ENCODE measurements at regions not wholly inside any gene's neighbourhood (a gene's known extent, or its start where the extent isn't known, plus 50 kb on each side); places are given as distances from the start of the nearest gene placed in this dataset.

- no peak for DNase-seq (ENCODE audit: low spot score)
These were observed 1492.1 kb downstream of the MRPL39 start for GRCh38 chr21:24115141-24115540.

- no peak for DNase-seq (ENCODE audit: low spot score)
These were observed 1495.3 kb downstream of the MRPL39 start for GRCh38 chr21:24112020-24112419.

GRCh38 chr21:24110846-24111245 lies 1496.4 kb downstream of the MRPL39 start:
- no peak for DNase-seq (ENCODE audit: low spot score)

- no peak for DNase-seq (ENCODE audit: low spot score)
These were observed 1510.1 kb downstream of the MRPL39 start for GRCh38 chr21:24097181-24097580.

GRCh38 chr21:24096651-24097050 lies 1510.6 kb downstream of the MRPL39 start:
- DNase-seq (ENCODE audit: low spot score) = no peak

GRCh38 chr21:24093032-24093431 lies 1514.2 kb downstream of the MRPL39 start:
- no peak for DNase-seq (ENCODE audit: low spot score)

- DNase-seq (ENCODE audit: low spot score) = no peak
These were observed 1531.1 kb downstream of the MRPL39 start for GRCh38 chr21:24076179-24076578.

- DNase-seq (ENCODE audit: low spot score) = no peak
These were observed 1551.6 kb downstream of the MRPL39 start for GRCh38 chr21:24055696-24056095.

- no peak for DNase-seq (ENCODE audit: low spot score)
These were observed 1557.0 kb downstream of the MRPL39 start for GRCh38 chr21:24050231-24050630.

GRCh38 chr21:24046829-24047443 lies 1560.3 kb downstream of the MRPL39 start:
- DNase-seq (ENCODE audit: low spot score) = no peak

GRCh38 chr21:24045775-24046215 lies 1561.5 kb downstream of the MRPL39 start:
- DNase-seq (ENCODE audit: low spot score) = no peak

- DNase-seq (ENCODE audit: low spot score) = no peak
These were observed 1561.9 kb downstream of the MRPL39 start for GRCh38 chr21:24045373-24045772.

- DNase-seq (ENCODE audit: low spot score) = no peak
These were observed 1564.6 kb downstream of the MRPL39 start for GRCh38 chr21:24042687-24043086.

- DNase-seq (ENCODE audit: low spot score) = no peak
These were observed 1574.5 kb downstream of the MRPL39 start for GRCh38 chr21:24032709-24033232.

- DNase-seq (ENCODE audit: low spot score) = no peak
These were observed 1579.9 kb downstream of the MRPL39 start for GRCh38 chr21:24027396-24027795.

- DNase-seq (ENCODE audit: low spot score) = no peak
These were observed 1582.2 kb downstream of the MRPL39 start for GRCh38 chr21:24025101-24025500.

- no peak for DNase-seq (ENCODE audit: low spot score)
These were observed 1583.3 kb downstream of the MRPL39 start for GRCh38 chr21:24023936-24024335.

GRCh38 chr21:24023402-24023801 lies 1583.9 kb downstream of the MRPL39 start:
- DNase-seq (ENCODE audit: low spot score) = no peak

- no peak for DNase-seq (ENCODE audit: low spot score)
These were observed 1592.9 kb downstream of the MRPL39 start for GRCh38 chr21:24014381-24014780.

- DNase-seq (ENCODE audit: low spot score) = no peak
These were observed 1596.2 kb downstream of the MRPL39 start for GRCh38 chr21:24011087-24011486.

- no peak for DNase-seq (ENCODE audit: low spot score)
These were observed 1599.7 kb downstream of the MRPL39 start for GRCh38 chr21:24007592-24007991.

- DNase-seq (ENCODE audit: low spot score) = no peak
These were observed 1620.3 kb downstream of the MRPL39 start for GRCh38 chr21:23986987-23987386.

GRCh38 chr21:23986214-23986613 lies 1621.1 kb downstream of the MRPL39 start:
- DNase-seq (ENCODE audit: low spot score) = no peak

GRCh38 chr21:23982546-23982945 lies 1624.7 kb downstream of the MRPL39 start:
- DNase-seq (ENCODE audit: low spot score) = no peak

Measured in CD4-positive, alpha-beta T cell treated with Interleukin-2 at 100 ng/mL for 4 hours (primary cell).